Stimulated activated naive CD4-positive, alpha-beta T cell (primary cell): ENCODE measurements at regions not wholly inside any gene's neighbourhood (a gene's known extent, or its start where the extent isn't known, plus 50 kb on each side); places are given as distances from the start of the nearest gene placed in this dataset.

Source experiments
- DNase-seq, 6 experiments: peaks; one replicate each; lab custom pipeline; 2025; lab: John Stamatoyannopoulos, UW

DNA sequence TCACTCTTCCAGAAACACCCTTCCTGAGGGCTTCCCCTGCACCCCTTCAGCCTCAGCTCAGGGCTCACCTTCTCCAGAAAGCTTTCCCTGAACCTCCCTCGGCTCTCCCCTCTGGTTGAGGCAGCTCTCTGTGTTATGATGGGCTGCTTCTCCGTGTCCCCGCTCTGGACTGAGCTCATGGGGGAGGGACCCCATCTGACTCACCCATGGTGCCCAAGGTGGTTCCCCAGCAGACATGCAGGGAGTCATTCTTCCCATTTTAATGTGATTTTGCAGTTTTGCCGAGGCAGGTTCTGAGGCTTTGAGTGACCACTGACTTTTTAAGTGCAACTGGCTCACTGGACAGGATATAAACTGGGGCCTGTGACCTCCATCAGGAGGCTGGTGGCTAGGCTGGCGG is 495.1 kb downstream of the TBC1D22A start:
- DNase-seq = no peak

DNA sequence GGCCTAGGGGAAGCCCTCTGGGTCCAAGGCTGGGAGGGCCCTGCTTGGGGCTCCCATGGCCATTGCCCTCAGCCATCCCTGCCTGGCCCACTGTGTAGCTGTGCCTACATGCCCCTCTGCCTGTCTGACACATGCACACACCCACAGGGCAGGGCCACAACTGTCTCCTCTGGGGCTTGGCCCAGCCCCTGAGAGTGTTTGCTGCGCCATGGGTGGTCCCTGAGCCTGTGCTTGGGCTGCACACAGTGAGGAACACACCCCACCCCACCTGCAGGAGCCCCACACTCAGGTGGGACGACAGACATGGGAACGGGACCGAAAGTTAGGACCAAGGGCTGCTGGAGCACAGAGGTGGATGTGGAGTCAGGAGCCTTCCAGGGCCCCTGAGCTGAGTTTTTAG is 489.5 kb downstream of the TBC1D22A start:
- no peak for DNase-seq

DNA sequence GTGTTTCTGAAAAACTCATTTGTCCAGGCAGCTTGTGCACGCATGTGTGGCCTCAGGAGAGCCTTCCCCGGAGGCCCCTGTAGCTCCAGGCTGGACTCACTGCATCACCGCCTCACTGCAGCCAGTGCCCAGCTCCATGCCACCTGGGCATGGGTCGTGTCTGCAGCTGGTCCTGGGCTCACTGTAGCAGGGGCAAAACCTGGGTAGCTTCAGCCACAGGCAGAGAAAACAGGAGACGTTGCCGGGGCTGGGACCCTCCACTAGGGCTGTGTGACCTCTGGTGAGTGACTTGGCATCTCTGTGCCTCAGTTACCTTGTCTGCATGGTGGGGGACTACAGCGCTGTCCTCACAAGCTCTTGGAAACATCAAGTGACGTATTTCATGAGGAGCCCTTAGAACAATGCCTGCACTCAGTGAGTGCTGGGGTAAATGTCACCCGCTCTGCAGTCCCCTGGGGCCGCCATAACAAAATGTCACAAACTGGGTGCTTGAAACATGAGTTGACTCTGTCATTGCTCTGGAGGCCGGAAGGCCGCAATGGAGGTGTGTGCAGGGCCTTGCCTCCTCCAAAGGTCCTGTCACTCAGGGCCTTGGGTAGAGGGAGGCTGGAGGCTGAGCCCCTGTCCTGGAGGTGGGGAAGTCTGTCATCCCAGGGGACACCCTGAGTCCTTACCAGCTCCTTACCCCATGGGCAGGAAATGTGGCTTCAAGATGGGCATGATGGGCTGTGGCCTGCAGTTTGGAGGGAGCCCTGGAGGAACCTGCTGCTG is 488.7 kb downstream of the TBC1D22A start:
- no peak for DNase-seq

DNA sequence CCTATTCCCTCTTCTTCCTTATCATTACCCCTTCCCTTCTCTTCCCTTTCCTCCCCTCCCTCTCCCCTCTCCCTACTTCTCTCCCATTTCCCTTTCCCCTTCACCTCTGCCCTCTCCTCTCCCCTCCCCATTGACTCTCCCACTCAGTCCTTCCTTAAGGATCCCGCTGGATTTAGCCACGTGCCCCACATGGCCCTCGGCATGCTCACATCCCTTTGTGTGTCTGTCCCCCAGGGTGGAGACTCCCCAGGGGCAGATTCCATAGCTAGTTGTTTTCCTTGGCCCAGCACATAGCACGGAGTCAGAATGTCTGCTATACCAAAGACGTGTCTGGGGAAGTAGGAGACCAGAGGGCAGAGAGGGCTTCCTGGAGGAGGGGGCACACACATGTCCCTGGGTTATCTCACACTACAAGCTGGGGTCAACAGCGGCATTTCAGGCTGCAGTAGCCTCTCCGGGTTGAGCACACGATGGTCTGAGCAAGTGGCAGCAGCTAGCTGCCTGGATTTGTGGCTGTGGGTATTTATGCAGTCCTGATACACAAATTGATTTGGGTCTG is 487.0 kb downstream of the TBC1D22A start:
- DNase-seq = no peak

DNA sequence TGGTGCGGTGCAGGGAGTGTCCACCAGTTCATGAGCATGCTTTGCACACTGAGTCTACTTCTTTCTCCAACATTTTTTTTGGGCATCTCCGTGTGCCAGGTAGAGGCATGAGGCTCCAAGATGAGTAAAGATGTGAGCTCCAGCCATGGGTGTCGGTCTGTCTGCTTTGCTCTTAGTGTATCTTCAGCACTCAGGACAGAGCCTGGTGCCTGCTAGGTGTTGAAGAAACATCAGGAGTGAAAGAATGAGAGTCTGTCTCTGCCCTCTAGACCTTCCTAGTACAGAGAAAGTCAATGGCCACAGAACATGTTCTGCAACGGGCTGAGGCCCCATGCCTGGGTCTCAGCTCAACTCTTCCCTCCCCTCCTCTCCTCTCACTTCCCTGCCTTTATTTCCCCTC is 486.5 kb downstream of the TBC1D22A start:
- DNase-seq = no peak

DNA sequence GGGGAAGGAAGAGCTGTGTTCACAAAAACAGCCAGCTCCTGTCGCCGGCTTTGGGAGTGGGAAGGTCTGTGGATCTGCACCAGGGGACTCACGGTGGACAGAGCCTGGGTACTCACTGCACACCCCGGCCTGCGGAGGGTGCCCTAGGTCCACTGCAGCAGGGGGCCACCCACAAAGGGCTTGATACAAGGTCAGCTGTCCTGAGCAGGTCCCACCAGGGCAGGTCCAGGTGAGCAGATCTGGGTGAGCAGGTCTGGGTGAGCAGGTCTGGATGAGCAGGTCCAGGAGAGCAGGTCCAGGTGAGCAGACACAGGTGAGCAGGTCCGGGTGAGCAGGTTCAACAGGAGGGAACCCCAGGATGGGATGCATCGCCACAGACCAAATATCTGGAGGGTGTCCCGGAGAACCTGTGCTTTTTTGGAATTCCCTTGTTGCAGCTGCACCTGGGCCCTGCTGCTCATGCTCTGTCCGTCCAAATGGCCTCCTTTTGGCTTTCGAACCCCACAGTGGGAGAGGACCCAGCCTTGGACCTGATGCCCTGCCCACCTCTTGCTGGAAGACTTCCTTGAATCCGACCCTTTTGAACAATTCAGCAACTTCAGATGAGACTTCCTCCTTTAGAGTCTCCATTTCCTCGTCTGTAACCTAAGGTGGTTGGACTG is 485.3 kb downstream of the TBC1D22A start:
- DNase-seq = no peak

DNA sequence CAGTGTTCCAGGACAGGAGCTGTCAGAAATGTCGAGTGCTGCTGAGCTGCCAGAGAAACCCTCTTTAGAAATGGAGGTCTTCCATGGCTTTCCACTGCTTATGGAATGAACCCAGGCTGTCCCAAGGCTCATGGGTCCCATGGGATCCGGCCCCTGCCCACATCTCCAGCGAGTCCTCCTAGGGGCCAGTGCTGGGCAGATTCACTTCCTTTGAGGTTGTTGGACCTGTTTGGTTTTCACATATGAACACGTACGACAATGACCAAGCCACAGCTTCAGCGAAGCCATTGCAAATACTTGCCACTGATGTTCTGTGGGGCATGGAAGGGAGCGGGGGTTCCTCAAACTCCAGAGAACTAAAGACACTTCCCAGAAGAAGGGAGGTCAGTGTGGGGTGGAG is 483.3 kb downstream of the TBC1D22A start:
- DNase-seq = no peak

DNA sequence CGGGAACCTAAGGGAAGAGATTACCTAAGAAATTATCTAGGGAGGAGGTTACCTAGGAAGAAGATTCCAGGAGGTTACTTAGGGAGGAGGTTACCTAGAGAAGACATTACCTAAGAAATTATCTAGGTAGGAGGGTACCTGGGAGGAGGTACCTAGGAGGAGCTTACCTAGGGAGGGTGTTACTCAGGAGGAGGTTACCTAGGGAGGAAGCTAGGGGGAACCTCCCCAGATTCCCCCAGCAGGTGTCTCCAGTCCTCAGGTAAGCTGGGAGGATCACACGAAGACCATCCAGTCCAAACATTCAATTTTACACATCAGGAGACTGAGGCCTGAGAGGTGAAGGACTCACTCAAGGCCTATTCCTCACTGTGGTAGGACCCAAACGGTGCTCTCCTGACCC is 482.8 kb downstream of the TBC1D22A start:
- DNase-seq = no peak

DNA sequence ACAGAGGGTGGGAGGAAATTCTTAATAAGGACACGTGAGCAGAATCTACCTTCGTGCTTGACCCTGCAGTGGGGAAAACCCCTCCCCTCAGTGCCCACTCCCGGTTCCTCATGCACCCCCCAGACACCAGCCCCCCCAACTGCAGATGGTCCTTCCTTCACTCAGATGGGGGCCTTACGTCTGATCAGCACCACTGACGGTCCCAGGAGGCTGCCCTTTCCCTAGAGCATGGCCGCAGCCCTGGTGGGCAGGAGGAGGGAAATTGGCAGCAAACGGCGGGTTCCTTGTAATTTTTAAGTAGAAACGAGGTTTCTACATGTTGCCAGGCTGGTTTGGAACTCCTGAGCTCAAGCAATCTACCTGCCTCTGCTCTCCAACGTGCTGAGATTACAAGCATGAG is 477.7 kb downstream of the TBC1D22A start:
- DNase-seq = no peak

DNA sequence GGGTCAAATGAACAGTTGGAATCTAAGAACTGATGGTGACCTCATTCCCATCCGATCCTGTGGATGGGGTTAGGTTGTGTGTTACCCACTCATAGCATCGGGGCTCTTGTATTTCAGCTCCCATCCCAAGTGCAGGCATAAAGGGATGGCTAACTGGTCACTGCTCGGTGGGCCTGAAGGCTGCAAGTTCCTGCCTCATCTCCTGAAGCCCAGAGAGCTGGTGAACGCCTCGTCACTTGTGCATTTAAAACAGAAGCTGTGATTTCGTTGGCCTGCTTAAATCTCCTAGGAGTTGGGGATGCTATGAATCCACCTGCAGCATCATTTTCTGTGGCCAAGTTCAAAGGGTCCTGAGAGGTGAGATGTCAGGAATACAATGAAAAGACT is 477.0 kb downstream of the TBC1D22A start:
- no peak for DNase-seq

DNA sequence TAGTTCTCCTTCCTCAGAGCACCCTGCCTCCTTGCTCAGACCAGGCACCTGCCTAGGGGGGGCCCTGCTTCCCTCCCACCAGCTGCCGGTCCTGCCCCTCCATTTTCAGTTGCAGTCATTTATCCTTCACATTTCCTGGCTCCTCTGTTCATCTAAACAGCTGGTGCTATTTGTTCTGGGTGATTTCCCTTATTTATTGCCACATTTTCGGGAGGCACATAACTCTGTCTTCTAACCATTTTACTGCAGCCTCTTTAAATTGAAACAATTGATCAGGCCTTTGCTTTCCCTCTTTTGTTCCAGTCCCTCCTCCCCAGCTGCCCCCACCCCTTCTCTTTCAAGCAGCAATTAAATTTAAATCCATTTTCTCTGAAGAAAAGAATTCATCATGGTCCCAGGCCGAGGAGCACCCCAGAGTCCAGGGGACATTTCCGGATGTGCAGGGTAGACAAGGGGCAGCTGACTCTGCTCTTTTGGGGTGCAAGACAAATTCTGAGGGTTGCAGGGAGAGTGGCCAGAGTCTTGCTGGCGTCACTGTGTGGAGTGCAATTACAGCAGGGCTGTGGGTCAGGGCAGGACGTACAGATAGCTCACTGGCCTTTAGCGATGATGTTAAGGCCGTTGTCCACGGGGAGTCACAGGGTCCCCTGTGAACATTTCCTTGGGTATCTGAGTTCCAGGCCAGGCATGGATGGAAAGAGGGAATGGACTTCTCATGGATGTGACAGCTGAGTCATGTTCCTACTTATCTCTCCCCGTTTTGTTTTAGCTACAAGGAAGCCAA is 476.4 kb downstream of the TBC1D22A start:
- no peak for DNase-seq

DNA sequence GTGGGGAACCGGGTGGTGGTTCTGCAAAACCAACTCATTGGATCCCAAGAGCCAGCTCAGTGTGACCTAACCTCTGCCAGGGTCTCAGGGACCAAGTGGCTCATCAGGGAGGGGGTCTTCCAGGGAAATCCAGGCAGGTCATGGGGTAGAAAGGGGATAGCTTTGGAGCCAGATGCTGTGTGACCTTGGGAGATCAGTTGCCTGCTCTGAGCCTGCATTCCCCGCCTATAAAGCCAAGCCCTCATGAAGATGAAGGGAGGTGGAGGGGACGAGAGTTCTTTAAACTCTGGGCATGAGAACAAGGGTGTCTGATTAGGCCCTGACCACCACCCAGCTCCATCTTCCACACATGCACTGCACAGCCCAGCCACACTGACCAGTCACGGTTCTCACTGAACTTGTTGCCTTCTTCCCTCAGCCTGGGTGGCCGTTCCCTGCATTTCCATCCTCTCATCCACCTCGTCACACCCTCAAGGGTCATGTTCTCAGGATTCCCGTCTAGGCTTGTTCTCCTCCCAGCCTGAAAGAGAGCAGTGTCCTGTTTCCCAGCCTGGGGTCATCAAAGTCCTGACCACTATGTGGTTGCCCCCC is 475.5 kb downstream of the TBC1D22A start:
- DNase-seq = no peak

DNA sequence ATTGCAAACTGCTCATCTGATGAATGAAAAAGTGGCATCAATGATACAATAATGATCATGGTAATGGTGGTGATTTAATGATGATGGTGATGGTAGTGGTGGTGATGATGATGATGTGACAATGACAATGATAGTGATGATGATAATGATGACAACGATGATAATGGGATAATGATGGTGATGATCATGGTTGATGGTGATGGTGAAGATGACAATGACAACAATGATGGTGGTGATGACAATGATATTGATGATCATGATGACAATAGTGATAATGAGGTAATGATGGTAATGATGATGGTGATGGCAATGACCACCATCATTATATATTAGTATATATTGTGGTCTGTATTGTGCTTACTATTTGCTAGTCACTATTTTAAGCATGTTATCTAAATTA is 474.3 kb downstream of the TBC1D22A start:
- no peak for DNase-seq

DNA sequence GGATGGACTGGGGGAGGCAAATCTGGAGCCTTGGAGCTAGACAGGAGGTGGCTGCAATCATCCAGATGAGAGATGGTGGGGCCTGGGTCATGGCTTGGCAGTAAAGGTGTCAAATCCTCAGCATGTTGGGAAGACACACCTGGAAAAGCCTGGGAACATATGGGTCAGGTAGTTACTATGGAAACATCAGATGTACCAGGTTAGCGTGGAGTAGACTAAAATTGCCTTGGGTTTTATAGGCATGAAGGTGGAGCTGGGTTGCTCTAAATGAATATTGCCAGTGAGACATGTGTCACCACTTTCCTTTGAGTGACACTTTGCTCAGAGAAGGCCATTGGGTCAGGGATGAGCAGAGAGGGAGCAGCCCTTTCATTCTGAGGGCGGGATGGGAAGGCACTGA is 473.7 kb downstream of the TBC1D22A start:
- DNase-seq = no peak

DNA sequence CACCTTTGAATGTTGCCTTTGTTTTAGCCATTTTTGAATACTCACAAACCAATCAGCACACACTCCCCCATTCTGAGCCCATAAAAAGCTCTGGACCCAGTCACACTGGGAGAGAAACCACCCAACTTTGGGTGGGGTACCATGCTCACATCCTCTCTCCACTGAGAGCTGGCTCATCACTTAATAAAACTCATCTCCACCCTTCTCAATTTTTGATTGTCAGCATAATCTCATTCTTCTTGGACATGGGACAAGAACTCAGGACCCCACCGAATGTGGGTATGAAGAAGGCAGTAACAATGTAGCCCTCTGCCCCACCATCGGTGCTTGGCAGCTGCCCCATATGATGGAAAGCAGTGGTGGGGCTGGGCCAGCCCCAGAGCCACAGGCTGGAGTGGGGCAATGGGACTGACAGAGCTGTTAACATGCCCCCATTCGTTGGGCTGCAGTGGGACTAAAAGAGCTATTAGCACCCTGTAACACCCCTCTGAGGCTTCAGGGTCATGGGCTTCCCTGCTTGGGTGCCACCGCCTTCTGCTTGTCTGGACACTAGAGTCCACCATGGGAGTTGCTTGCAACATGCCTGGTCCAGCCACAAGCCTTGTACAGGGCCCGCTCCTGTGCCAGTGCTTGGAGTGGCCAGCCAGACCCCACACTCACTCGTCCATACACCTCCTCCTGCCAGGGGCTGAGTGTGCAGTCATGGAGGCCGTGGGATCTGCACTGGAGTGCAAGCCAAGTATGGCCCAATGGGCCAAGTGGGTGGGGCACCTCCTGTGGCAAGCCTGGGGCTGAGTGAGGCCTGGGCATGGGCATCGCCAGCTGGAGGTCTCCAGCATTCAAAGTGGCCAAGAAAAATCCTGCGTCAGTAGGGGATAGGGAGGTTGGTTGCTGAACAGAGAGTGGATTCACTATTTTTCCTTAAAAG is 471.1 kb downstream of the TBC1D22A start:
- no peak for DNase-seq

DNA sequence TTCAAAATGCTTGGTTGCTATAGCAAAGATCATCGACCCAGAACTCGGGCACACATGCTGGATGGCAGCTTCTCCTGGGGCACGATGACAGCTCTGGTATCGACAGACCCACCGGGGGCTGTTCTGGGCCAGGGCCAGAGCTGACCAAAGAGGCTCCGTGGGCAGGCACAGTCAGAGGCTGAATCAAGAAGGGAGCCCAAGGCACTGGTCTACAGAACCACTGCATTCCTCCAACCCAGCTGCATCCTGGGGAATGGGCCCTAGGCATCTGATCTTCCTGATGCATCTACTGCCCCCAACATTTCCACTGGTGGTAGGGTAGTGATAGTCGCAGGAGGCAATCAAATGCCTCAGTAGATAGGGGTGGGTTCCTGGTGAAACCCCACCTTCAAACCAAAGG is 470.3 kb downstream of the TBC1D22A start:
- no peak for DNase-seq

DNA sequence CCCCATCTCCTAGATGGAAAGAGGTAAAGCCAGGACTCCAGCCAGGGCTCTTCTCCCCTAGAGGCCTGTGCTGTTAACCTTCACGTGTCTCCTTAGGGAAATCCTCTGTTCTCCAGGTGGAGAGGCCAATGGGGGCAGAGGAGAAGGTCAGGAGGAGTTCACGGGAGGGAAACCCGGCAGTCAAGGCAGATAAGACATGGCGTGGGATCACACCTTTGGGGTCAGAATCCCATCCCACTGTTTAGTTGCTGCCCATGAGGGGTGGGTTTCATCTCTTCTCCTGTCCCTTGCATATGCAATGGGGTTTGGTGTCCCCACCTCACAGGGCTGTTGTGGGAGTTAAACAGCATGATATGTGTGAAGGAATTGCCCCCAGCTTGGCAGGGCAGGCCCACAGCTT is 469.7 kb downstream of the TBC1D22A start:
- no peak for DNase-seq

DNA sequence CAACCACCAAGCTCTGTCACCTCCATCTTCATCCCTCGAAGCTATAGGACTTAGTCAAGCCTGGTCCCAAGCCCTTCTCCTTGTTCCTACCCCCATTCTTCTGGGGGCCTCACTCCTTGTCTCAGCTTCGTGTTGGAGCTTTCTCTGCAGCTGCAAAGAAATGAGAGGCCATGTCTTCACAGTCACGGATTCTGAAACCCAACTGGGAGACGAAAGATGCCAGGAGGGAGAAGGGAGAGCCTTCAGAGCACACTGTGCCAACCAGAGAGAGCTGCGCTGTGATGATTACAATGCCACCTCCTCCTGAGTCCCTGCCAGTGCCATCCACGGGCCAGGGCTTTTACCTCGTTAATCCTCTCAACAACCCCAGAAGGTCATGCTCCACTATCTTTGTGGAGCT is 469.3 kb downstream of the TBC1D22A start:
- DNase-seq = no peak

DNA sequence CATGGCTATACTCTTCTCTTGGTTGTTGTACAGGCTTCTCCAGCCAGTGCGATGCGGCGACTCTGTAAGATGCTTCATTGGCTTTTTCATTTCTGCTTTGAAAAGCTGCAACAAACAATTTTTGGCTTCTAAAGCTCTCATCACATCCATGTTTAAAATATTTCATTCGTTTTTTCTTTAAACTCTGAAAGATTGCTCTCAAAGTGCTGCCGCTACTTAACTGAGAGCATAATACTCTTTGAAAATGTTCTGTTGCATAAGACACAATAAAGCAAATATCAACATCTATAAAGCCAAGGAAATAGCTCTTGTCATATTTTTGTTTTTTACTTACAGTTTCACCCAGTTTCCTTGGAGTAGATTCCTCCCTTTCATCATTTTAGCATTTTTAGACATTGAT is 468.3 kb downstream of the TBC1D22A start:
- DNase-seq = no peak

DNA sequence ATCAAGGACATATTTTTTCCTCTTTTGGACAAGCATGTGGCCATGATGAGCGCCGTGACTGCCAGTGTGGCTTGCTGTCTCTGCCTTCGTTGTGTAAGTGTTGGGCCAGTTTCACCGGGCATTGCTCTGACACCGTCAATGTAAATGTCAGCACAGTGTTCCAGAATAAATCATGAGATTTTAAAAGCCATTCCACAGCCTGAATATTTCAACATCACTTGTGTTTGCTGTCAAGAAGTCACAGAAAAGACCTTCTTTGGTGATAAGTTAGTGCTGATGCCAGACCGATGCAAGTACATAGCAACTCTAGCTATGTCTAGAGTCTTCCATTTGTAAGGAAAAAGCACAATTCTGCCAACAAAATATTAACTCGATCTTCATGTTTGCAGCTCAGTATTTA is 467.8 kb downstream of the TBC1D22A start:
- DNase-seq = no peak

DNA sequence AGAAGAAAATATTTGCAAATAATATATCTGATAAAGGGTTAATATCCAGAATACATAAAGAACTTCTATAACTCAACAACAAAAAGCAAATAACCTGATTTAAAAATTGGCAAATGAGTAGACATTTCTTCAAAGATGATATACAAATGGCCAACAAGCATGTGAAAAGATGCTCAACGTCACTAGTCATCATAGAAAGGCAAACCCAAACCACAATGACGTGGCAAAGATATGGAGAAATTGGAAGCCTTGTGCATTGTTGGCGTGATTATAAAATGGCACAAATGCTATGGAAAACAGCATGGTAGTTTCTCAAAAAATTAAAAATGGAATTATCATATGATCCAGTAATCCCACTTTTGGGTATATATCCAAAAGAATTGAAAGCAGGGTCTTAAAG is 466.3 kb downstream of the TBC1D22A start:
- no peak for DNase-seq
